ENCODE measurements at regions not wholly inside any gene's neighbourhood (a gene's known extent, or its start where the extent isn't known, plus 50 kb on each side); places are given as distances from the start of the nearest gene placed in this dataset.
"Not testable (repeated sequence)": the region's sequence is repeated elsewhere in the genome, so short reads cannot be mapped to it uniquely, and the experiment has no call there.

DNA sequence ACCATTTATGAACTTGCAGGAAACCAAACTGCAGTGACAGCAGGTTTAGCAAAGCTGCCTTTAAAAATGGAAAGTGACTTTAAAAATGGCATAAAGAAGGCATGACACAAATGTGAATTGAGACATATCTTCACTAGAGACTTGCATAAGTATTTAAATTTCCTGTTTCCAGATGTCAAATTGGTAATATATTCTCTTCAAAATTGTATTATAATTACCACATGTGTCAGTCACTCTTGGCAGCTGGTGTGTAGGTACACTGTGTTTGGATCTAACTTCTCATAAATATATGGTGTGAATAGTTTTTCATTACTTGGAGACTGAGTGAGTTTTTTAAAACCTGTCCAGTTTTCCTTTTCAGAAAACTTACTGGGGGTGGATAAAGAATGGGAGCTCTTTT is 636.2 kb upstream of the SGO1 start:
- H3K4me3 ChIP-seq (replicated peaks in 1 of 2; ENCODE audit: low read depth in 2 of 2, low read length in 2 of 2) = no peak overlapping the region
- no peak for DNase-seq (ENCODE audit: low read depth in 2 of 2)
- TF ChIP-seq, protein P1, sequence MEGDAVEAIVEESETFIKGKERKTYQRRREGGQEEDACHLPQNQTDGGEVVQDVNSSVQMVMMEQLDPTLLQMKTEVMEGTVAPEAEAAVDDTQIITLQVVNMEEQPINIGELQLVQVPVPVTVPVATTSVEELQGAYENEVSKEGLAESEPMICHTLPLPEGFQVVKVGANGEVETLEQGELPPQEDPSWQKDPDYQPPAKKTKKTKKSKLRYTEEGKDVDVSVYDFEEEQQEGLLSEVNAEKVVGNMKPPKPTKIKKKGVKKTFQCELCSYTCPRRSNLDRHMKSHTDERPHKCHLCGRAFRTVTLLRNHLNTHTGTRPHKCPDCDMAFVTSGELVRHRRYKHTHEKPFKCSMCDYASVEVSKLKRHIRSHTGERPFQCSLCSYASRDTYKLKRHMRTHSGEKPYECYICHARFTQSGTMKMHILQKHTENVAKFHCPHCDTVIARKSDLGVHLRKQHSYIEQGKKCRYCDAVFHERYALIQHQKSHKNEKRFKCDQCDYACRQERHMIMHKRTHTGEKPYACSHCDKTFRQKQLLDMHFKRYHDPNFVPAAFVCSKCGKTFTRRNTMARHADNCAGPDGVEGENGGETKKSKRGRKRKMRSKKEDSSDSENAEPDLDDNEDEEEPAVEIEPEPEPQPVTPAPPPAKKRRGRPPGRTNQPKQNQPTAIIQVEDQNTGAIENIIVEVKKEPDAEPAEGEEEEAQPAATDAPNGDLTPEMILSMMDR (IDR thresholded peaks at IDR 0.05; ENCODE audit: low read depth, low read length) = no peak

DNA sequence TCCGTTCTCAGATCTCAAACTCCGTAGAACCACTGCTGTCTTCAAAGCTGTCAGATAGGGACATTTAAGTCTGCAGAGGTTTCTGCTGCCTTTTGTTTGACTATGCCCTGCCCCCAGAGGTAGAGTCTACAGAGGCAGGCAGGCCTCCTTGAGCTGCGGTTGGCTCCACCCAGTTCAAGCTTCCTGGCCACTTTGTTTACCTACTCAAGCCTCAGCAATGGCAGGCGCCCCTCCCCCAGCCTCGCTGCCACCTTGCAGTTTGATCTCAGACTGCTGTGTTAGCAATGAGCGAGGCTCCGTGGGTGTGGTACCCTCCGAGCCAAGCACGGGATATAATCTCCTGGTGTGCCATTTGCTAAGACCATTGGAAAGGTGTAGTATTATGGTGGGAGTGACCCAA is 634.9 kb upstream of the SGO1 start:
- DNase-seq (ENCODE audit: low read depth in 2 of 2); H3K4me3 ChIP-seq (replicated peaks in 1 of 2; ENCODE audit: low read depth in 2 of 2, low read length in 2 of 2): not testable (repeated sequence)

- DNase-seq (ENCODE audit: low read depth in 2 of 2) = no peak
- H3K4me3 ChIP-seq (replicated peaks in 1 of 2; ENCODE audit: low read depth in 2 of 2, low read length in 2 of 2) = no peak overlapping the region
- TF ChIP-seq, protein P1 (IDR thresholded peaks at IDR 0.05; ENCODE audit: low read depth, low read length) = no peak
Observed at GRCh38 chr3:20811631-20812030, 625.6 kb upstream of the SGO1 start.

GRCh38 chr3:20811006-20811405 is 625.0 kb upstream of the SGO1 start:
- TF ChIP-seq, protein P1 (IDR thresholded peaks at IDR 0.05; ENCODE audit: low read depth, low read length) = no peak
- DNase-seq (ENCODE audit: low read depth in 2 of 2) = no peak
- H3K4me3 ChIP-seq (replicated peaks in 1 of 2; ENCODE audit: low read depth in 2 of 2, low read length in 2 of 2) = no peak overlapping the region

DNA sequence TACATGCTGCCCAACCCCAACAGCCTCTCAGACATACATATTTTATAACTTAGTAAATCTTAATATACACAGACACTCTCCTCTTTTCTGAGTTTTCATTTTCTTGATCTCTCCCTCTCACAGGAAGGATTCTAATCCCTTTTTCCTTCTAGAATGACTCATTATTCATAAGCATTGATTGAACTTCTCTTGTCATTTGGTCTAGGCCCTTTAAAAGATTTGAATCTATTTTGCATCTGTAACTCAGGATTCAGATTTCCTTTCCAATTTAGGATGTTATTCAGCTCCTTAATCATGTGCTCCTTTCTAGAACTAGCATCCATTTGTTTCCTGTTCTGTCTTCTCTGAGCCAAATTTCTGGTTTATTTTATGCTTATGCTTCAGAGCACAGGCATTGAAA is 624.5 kb upstream of the SGO1 start:
- no peak overlapping the region for H3K4me3 ChIP-seq (replicated peaks in 1 of 2; ENCODE audit: low read depth in 2 of 2, low read length in 2 of 2)
- no peak for DNase-seq (ENCODE audit: low read depth in 2 of 2)
- TF ChIP-seq, protein P1 (IDR thresholded peaks at IDR 0.05; ENCODE audit: low read depth, low read length) = no peak

- TF ChIP-seq, protein P1 (IDR thresholded peaks at IDR 0.05; ENCODE audit: low read depth, low read length) = no peak
- no peak for DNase-seq (ENCODE audit: low read depth in 2 of 2)
Observed at GRCh38 chr3:20809356-20809755, 623.4 kb upstream of the SGO1 start.

DNA sequence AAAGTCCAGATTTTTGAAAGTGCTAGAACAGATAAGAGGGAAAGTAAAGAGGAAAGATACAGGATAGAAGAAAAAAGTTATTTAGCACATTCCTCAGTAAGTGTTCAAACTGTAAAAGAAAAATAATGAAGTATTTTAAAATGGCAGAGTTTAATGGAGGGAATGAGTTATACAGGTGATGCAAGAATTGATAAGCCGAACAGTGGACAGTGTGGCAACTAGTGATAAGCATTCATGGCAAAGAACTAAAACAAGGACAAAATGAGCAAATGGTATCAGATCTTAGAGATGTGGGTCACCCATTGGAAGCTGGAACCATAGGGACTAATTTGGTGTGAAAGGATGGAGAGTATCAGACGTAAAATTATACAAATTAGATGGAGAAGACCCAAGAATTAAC is 622.9 kb upstream of the SGO1 start:
- DNase-seq (ENCODE audit: low read depth in 2 of 2) = no peak
- TF ChIP-seq, protein P1 (IDR thresholded peaks at IDR 0.05; ENCODE audit: low read depth, low read length) = no peak
- no peak overlapping the region for H3K4me3 ChIP-seq (replicated peaks in 1 of 2; ENCODE audit: low read depth in 2 of 2, low read length in 2 of 2)

More at GRCh38 chr3:20809356-20809755, 623.4 kb upstream of the SGO1 start:
- H3K4me3 ChIP-seq (replicated peaks in 1 of 2; ENCODE audit: low read depth in 2 of 2, low read length in 2 of 2) = no peak overlapping the region

Measured in cardiac fibroblast (primary cell).